ENCODE measurements at regions not wholly inside any gene's neighbourhood (a gene's known extent, or its start where the extent isn't known, plus 50 kb on each side); places are given as distances from the start of the nearest gene placed in this dataset.

GRCh38 chr7:132685277-132685676, 109.0 kb upstream of the PLXNA4 start:
- TF ChIP-seq, protein P1, sequence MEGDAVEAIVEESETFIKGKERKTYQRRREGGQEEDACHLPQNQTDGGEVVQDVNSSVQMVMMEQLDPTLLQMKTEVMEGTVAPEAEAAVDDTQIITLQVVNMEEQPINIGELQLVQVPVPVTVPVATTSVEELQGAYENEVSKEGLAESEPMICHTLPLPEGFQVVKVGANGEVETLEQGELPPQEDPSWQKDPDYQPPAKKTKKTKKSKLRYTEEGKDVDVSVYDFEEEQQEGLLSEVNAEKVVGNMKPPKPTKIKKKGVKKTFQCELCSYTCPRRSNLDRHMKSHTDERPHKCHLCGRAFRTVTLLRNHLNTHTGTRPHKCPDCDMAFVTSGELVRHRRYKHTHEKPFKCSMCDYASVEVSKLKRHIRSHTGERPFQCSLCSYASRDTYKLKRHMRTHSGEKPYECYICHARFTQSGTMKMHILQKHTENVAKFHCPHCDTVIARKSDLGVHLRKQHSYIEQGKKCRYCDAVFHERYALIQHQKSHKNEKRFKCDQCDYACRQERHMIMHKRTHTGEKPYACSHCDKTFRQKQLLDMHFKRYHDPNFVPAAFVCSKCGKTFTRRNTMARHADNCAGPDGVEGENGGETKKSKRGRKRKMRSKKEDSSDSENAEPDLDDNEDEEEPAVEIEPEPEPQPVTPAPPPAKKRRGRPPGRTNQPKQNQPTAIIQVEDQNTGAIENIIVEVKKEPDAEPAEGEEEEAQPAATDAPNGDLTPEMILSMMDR (IDR thresholded peaks at IDR 0.05) = no peak
- TF ChIP-seq POLR2AphosphoS5 (IDR thresholded peaks at IDR 0.05) (no peak), EP300 (IDR thresholded peaks at IDR 0.05; ENCODE audit: low read depth) (no peak), POLR2A (IDR thresholded peaks at IDR 0.05) (no peak)

Data from transverse colon (tissue), 4 donors.